ENCODE measurements at regions not wholly inside any gene's neighbourhood (a gene's known extent, or its start where the extent isn't known, plus 50 kb on each side); places are given as distances from the start of the nearest gene placed in this dataset.
"Not testable (repeated sequence)": the region's sequence is repeated elsewhere in the genome, so short reads cannot be mapped to it uniquely, and the experiment has no call there.

GRCh38 chrX:13220916-13221315, 98.9 kb downstream of the ATXN3L start:
- DNase-seq, result no peak

GRCh38 chrX:13219991-13220764, 99.7 kb downstream of the ATXN3L start:
- DNase-seq, result no peak

- DNase-seq, result no peak
Observed at GRCh38 chrX:13218758-13219157, 101.1 kb downstream of the ATXN3L start.

- no peak for DNase-seq
Observed at GRCh38 chrX:13216139-13216538, 103.7 kb downstream of the ATXN3L start.

- no peak for DNase-seq
Observed at GRCh38 chrX:13215729-13216128, 104.1 kb downstream of the ATXN3L start.

GRCh38 chrX:13212191-13212651, 107.6 kb downstream of the ATXN3L start:
- no peak for DNase-seq

- not testable (repeated sequence) for DNase-seq
Observed at GRCh38 chrX:13210142-13210541, 109.7 kb downstream of the ATXN3L start.

- not testable (repeated sequence) for DNase-seq
Observed at GRCh38 chrX:13209704-13210103, 110.1 kb downstream of the ATXN3L start.

- DNase-seq, result no peak
Observed at GRCh38 chrX:13208281-13208935, 111.4 kb downstream of the ATXN3L start.

- no peak for DNase-seq
Observed at GRCh38 chrX:13203271-13203670, 116.6 kb downstream of the ATXN3L start.

- no peak for DNase-seq
Observed at GRCh38 chrX:13201605-13202219, 118.1 kb downstream of the ATXN3L start.

GRCh38 chrX:13200398-13200797, 119.5 kb downstream of the ATXN3L start:
- DNase-seq, result no peak

GRCh38 chrX:13198762-13199064, 121.1 kb downstream of the ATXN3L start:
- no peak for DNase-seq

GRCh38 chrX:13198056-13198761, 121.6 kb downstream of the ATXN3L start:
- DNase-seq, result no peak

- DNase-seq, result no peak
Observed at GRCh38 chrX:13196782-13197181, 123.1 kb downstream of the ATXN3L start.

- no peak for DNase-seq
Observed at GRCh38 chrX:13195340-13195739, 124.5 kb downstream of the ATXN3L start.

- no peak for DNase-seq
Observed at GRCh38 chrX:13194291-13195103, 125.4 kb downstream of the ATXN3L start.

- DNase-seq, result no peak
Observed at GRCh38 chrX:13190051-13190450, 129.8 kb downstream of the ATXN3L start.

- no peak for DNase-seq
Observed at GRCh38 chrX:13189380-13189779, 130.5 kb downstream of the ATXN3L start.

- no peak for DNase-seq
Observed at GRCh38 chrX:13188731-13189309, 131.0 kb downstream of the ATXN3L start.

GRCh38 chrX:13186643-13187042, 133.2 kb downstream of the ATXN3L start:
- DNase-seq, result not testable (repeated sequence)

GRCh38 chrX:13180807-13181206, 136.4 kb upstream of the FAM9C start:
- no peak for DNase-seq

Measured in NCI-H1048 (cell line).